ENCODE measurements at regions not wholly inside any gene's neighbourhood (a gene's known extent, or its start where the extent isn't known, plus 50 kb on each side); places are given as distances from the start of the nearest gene placed in this dataset.

DNA sequence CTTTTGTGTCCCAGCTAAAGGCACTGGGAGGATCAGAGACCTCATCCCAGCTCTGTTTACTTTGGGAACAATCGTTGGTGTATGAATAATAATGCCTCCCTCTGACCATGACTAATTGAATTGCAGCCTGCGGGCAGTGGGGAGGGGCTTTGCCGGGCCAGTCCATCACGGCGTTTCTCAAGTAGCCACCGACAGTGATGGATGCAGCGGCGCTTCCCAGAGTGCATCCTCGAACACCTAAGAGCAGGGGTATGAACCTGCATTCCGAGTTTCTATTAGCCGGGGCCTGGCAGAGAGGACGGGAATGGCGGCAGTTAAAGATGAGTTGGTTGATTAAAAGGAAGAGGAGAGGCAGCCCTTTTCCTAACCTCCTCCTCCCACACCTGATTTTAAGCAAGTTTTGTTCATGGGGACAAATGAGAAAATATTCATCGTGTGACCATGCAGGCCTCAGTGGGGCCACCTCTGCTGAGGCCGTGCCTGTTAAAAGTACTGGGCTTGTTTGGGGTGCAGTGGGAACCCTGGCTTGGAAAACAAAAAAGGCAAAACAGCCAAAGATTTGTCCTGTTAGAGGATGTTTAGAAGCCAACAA lies 154.1 kb downstream of the FOXA2 start:
- DNase-seq, result no peak

DNA sequence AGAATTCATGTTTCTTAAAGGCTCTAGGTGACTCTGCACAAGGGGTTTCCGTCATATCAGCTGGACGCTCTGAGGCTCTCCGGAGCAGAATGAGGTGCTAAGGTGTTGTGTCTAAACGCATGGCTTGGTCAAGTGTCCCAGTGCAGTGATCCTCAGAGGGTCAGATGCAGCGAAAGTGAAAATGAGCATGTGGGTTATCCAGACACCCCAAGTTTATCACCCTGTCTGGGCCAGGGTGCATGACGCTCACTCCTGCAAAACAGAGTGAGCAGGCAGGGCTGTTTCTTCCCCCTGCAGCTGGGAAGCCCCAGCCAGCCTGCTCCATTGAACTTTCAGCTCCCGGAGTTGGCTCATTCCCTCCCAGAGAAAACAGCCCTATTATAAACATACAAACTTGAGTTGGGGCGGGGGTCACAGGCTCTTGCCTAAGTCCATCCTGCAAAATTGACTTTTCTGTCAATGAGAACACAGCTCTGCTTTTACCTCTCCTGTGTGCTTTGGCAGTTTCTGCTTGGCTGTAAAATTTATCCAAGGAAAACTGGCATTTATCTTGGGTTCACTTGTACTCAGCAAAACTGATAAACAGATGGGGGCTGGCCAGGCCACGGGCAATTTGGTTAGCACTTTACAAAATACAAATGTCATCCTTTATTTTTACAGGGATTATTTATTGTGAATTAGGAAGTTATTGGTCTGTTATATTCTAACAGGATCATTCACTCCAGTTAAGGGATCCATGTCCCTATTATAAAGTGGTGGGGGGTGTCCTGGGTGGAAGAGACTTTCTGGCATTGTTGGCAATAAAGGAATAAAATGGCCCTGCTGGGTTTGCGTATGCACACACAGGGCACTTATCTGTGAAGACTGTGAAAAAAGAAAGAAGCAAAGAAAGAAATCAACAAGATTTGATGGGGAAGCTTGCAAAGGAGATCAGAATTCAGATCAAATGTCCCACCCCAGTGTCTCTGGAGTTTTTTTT lies 154.9 kb downstream of the FOXA2 start:
- no peak for DNase-seq

DNA sequence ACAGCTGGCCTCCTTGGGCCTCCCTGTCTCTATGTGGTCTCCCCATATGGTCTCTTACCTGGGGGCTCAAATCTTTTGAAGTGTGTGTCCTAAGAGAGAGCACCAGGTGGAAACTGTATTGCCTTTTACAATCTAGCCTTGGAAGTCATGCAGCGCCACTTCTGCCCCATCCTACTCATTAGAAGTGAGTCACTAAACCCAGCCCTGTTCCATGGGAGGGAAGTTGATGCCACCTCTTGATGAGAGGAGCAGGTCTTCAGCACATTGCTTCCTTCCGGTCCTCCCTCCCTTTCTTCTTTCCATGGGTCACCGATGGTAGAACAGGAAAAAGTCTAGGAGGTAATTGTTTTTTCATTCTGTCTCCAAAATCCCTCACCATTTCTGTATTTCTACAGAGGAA lies 156.3 kb downstream of the FOXA2 start:
- DNase-seq, result no peak

DNA sequence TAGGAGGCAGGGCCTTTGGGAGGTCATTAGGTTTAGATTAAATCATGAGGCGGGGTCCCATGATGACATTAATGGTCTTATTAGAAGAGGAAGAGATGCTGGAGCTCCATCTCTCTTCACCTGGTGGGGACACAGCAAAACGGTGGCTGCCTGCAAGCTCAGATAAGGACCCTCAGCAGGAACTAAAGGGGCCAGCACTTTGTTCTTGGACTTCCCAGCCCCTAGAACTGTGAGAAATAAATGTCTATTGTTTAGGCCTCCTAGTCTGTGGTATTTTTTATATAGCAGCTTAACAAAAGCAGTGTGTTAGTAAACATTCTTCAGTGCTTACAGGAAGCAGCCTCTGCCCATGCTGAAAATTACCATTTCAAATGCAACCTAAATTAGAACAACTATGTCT lies 157.6 kb downstream of the FOXA2 start:
- DNase-seq, result no peak

DNA sequence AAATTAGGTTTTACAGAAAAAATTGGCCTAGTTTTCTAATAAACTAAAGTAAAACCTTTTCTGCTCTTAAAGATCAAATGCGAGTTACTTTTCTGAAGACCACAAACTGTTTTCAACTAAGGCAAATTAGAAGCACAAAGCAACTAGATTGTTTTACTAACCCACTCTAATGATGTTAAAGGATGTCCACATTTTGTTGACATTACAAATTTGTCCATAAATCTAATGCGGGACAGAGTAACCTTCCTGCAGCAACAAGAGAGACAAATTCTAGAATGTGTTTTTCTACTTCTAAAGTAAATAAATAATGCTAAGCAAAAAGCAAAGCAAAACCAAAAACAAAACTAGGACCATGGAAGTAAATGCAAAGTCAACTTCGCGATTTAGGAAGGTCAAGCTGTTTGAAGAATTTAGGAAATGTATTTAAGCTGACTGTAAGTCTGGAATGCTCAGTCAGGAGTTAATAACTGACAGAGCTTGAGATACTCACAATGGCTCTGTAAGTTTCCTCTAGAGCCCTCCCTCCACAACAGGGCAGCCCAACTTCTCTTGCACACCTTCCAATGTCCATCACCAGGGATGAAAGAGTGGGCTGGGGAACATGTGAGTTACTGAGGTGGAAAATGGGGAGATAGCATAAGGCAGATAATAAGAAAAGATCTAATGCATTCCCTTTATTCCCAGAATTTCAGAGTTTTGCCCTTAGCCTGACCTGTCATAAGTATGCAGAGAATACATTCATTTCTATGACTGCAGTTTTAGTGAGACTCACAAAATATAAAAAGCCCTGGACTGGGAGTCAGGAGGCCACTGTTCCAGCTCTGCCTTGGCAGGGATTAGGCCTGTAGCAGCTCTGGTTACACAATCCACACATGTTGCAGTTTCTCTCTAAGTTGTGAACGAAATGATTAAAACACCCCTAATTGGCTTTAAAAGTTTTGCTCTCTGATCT lies 158.8 kb downstream of the FOXA2 start:
- no peak for DNase-seq

DNA sequence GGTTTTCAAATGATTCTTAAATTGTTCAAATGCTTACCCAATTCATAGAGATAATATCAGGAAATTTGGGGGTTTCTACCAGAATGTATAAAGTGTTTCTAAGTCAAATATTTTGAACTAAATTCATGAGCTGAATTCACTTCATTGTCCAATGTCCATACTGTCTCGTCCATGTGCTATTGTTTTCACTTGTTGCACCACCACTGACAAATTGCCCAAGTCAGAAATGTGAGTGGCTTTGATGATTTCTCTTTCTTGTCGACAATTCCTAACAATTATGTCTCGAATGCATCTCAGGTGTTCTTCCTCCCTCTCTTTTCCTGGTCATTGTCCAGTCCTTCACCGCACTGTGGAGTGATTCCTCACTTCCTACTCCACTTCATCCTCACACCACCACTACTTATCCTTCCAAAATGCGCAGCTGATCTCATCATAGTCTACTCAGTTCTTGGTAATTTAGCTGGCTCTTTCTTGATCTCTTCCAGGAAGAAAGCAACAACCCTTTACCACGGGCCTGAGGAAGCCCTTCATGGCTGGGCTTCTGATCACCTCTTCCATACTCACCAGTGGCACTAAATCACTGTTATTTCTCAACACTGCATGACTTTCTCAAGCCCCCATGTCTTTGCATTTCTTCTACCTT lies 161.1 kb downstream of the FOXA2 start:
- no peak for DNase-seq

DNA sequence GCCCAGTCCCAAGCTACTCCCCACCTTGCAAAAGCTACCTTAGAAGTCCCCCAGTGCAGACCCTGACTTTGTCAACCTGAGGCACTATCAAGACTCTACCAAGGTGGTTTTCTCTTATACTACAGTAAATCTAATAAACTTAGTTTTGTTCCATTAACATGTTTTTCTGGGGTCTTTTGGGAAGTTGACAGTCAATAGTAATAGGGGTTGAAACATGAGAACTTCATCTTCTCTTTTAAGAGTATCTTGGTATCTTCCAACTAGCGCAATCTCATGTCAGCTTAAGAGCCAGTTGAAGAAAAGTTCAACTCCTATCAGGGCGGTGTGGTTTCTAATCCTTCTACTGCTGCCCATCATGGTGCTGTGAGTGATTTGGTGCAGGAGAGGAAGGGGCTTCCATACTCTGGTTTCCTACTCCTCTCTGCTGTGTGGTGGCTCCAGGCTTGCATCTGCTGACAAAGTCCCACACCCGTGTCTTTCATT lies 164.2 kb downstream of the FOXA2 start:
- DNase-seq, result no peak

DNA sequence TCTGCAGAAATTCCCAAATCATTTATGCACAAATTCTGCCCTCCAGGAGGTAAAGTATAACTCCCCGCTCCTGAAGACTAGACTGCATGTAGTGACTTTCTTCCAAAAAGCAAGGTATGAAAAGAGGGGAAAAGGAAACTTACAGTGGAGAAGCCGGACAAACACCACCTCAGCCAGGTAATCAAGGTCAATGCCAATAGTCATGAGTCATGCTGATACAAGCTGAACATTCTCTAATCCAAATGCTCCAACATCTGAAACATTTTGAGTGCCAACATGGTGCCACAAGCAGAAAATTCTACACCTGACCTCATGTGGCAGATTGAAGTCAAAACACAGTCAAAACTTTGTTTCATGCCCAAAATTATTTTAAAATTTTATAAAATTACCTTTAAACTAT lies 165.6 kb downstream of the FOXA2 start:
- DNase-seq, result no peak

DNA sequence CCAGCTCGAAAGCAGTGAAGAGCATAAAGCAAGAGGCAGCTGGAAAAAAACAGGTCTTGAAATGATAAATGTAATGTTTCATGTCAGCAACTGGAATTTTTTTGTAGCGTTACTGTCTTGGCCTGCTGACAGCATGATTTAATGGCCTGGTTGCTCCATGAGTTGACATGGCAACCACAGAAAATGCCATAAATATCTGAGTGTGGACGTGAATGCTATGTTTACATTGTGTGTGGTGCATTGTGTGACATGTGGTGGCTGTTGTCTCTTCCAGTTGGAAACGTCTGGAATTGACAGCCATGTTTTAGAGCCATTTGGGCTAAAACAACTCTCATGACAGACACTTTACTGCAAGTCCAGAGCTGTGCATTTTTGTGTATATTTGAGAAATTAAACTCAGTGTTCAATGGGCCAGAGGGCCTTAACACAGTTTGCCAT lies 170.0 kb downstream of the FOXA2 start:
- no peak for DNase-seq

DNA sequence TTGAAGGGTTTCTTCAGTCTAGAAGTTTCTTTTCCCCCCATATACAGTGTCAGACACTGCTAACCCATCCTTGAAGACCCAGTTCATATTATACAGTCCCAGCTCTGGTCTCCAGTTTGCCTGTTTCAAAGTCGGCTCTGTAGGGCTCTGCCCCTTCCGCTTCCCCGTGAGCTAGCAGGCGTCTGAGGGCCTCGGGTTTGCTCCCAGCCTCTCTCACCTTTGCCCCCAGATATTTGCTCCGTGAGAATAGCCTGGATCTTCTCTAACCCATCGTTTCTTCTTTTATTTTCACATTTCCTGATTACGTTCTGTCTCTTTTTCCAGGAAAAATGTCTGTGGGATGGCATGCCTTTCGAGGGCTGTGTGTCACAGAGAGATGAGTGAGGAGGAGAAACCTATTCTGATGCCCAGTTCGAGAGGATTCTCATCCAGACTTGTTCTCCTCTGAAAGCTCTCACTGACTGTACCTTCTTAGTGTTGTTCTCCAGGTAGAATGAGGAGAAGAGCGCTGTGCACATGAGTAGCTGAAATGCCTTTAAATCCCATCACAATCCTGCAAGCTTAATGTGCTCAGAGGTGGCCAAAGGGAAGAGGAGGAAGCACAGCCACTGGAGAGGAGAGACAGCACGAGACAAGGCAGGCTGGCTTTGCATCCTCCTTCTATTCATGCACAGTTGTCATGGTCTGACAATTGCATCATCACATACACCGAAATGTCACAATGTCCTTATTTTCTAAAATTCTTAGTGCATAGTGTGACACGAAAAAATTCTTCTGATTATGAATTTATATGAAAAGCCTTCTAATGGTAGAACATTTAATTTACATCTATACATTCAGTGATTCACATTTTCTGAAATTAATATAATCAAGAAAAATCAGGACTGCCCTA lies 171.1 kb downstream of the FOXA2 start:
- no peak for DNase-seq

DNA sequence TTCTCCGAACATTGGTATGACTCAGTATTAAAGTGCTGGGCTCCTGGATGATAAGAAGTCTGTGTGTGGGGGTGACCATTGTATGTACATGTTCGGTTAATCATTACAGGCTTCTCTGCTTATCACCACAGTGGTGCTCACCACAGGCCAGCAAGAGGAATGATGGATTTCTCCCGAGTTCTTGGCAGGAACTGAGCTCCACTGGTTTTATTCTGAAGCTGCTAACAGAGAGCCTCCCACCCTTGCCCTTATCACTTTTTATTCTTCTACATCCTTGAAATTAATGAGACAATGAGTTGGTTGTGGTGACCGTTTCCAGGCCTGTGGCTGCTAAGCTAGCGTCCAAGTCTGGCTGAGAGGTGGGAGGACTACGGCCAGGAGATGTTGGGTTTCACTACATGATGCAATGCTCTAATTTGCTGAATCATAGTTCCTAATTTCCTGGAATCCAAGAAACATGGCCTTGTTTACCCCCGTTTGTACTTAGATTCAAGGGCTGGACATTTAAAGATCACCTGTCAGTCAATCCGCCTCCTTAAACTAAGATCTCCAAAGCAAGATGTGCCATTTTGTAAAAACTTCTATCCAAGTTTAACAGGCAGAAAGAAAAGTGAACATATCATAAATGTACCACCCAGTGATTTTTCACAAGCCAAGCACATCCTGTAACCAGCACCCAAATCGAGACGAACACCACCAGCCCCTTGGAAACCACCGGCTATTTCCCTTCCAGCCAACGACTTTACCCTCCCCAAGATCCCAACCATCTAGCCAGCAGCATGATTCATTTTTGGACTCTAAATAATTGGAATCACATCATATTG lies 172.5 kb downstream of the FOXA2 start:
- DNase-seq, result no peak

DNA sequence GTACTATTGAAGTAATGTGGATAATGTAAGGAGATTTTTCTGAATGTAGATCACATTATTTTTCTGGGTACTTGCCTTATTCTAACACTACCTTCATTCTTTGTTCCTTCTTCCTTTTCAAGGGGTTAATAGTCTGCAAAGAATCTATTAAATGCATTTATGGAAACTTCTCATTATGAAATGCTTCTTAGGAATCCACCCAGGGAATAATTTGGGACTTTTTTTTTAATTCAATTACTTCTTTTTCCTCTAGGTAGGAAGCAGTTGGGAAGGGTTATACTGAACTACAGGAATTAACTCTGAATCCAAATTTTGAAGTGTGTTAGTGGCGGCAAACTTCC lies 173.1 kb downstream of the FOXA2 start:
- no peak for DNase-seq

DNA sequence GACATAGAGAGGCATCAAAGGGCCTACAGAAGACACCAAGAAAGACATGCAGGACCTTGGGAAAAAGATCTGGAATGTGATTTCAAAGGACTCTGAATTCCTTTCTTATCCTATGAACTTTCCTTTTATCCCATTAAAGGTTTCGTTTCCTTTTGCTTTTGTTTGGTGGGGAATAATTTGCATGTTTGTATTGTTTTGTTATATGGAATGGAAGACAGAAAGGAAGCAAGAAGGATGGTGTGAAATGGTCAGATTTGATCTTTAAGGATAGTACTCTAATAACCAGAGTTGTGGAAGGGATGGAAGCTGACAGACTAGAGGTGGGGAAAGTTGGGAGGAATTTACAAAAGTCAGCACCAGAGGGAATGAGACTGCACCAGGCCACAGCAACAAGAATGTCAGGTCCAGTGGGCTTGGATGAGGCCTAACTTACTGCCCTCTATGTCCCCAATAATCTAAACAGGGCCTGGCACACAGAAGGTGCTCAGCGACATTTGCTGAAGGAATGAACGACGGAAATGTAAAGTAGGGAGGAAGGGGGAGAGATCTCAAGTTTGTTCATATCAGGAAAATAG lies 173.7 kb downstream of the FOXA2 start:
- DNase-seq, result no peak

DNA sequence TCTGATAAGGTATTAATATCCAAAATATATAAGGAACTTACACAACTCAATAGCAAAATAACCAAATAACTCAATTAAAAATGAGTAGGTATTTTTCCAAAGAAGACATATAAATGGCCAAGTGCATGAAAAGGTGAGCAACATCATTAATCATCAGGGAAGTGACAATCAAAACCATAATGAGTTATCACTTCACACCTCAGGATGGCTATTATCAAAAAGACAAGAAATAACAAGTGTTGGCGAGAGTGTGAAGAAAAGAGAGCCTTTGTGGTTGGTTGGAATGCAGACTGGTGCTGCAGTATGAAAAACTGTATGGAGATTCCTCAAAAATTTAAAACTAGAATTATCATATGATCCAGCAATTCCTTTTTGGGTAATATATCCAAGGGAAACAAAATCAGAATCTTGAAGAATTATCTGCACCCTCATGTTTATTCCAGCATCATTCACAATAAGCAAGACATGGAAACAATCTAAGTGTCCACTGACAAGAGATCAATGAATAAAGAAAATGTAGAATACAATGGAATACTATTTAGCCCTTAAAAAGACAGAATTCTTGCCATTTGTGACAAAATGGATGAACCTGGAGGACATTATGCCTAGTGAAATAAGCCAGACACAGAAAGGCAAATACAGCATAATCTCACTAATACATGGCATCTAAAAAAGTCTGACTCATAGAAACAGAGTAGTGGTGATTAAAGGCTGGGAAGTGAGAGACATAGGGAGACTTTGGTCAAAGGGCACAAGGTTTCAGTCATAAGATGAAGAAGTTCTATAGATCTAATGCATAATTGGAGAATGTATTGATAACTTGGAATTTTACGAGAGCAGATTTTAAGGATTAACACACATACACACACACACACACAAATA lies 175.6 kb downstream of the FOXA2 start:
- no peak for DNase-seq

DNA sequence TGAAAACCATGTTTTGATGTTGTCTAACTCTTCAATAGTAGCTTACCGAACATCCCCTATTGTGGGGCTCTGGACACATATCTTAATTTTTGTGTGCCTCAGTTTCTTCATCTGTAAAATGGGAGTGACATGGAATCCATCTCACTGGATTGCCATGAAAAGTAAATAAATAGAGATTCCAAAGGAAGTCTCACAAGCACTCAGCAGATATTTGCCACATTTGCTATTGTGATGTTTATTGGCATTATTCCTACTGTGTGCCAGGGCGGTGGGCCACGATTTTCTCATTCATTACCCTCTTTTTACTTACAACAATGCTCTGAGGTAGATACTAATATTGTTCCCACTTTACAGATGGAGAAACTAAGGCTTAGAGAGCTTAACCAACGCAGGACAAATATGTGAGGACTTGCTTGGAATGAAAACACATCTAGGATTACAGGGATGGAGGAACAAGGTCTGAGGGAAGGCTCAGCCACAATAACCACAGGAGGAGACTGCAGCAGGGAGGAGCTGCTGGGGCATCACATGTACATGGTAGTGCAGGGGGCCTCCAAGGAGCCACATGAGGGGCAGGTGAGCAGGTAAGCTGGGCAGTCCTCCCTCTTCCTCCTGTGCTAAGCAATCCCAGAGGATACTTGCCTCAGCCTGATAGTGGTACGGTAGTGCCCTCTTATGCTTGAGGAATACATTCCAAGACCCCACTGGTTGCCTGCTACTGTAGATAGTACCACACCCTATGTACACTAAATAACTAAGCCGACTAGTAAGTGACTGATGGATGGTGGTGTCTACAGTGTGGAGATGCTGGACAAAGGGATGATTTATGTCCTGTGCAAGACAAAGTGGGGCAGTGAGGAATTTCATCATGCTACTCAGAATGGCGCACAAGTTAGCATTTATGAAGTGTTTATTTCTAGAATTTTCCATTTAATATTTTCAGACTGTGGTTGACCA lies 176.9 kb downstream of the FOXA2 start:
- no peak for DNase-seq

DNA sequence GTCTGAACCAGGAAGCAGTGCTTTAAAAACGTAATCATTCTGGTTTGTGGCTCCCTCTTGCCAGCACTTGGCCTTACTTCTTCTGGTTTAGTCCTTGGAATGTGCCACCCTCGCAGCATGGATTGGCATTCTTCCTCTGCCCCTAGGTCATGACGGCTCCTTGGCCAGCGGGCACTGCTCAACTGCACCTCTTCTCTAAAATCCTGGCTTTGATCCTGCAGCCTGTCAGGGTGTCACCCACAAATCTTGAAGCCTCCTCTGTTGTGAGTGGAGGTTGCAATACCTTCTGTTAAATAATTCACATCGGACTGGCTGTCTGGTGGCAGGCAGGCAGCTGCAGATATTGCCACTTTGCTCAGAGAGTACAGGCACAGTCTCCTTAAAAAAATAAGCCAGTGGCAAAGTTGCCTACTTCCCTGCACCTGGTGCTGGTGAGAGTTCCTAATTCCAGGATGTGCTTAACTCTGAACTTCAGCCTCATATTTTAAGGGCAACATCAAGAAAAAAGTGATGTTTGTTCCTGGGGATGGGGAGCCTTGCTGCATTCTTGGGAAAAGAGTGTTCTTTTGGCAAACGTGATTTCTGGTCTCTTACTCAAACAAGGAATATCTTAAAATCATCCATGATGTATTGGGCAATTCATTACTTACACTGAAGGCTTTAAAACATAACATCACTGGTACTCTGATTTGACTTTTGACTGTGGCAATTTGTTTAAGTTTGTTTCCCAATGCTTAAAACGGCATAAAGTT lies 179.8 kb downstream of the FOXA2 start:
- no peak for DNase-seq
